Uterus (tissue), 2 donors: ENCODE measurements at regions not wholly inside any gene's neighbourhood (a gene's known extent, or its start where the extent isn't known, plus 50 kb on each side); places are given as distances from the start of the nearest gene placed in this dataset.

Source experiments
- CTCF ChIP-seq, 4 experiments: fragments of 200-600 bp in 2 of 4; fragments of 450-650 bp in 2 of 4; sonication (generic) in 2 of 4; IDR thresholded peaks; one replicate each; pipeline ENCODE4 v1.5.1; 2016 to 2019; ENCODE audit warnings: antibody characterized with exemption in 4 of 4, mild to moderate bottlenecking in 2 of 4, moderate library complexity in 1 of 4
- POLR2A ChIP-seq, 2 donors: fragments of 450-650 bp; IDR thresholded peaks; one replicate each; pipeline ENCODE4 v1.6.1; 2016; ENCODE audit warnings: antibody characterized with exemption in 2 of 2, mild to moderate bottlenecking in 1 of 2, moderate library complexity in 1 of 2

- TF ChIP-seq CTCF (IDR thresholded peaks at IDR 0.05) (no peak), POLR2A (IDR thresholded peaks at IDR 0.05) (no peak)
These were observed 1244.7 kb upstream of the B3GALT2 start for GRCh38 chr1:194431121-194431520.
